Peyer's patch (tissue), 4 donors: ENCODE measurements at regions not wholly inside any gene's neighbourhood (a gene's known extent, or its start where the extent isn't known, plus 50 kb on each side); places are given as distances from the start of the nearest gene placed in this dataset.

ENCODE experiments used
- CTCF ChIP-seq, 6 experiments: fragments of 450-650 bp in 4 of 6; fragments of 200-600 bp in 2 of 6; sonication (generic) in 1 of 6; IDR thresholded peaks; one replicate each; pipeline ENCODE4 v1.5.1; 2017 to 2019; ENCODE audit warnings: antibody characterized with exemption in 6 of 6, mild to moderate bottlenecking in 3 of 6, moderate library complexity in 1 of 6
- POLR2A ChIP-seq, 2 donors: fragments of 450-650 bp; IDR thresholded peaks; one replicate each; pipeline ENCODE4 v1.5.1; 2017; ENCODE audit warnings: antibody characterized with exemption in 2 of 2, mild to moderate bottlenecking in 2 of 2, moderate library complexity in 2 of 2

GRCh38 chr10:4043897-4044665 is 259.1 kb upstream of the KLF6 start:
- no peak for TF ChIP-seq POLR2A (IDR thresholded peaks at IDR 0.05)
- no peak for TF ChIP-seq CTCF (IDR thresholded peaks at IDR 0.05)
